Stimulated activated CD8-positive, alpha-beta memory T cell treated with anti-CD3 and anti-CD28 coated beads, Interleukin-2, amount 100 ng/mL, for 1 hour (primary cell): ENCODE measurements at regions not wholly inside any gene's neighbourhood (a gene's known extent, or its start where the extent isn't known, plus 50 kb on each side); places are given as distances from the start of the nearest gene placed in this dataset.

Experiments
- DNase-seq, 2 donors: peaks; one replicate each; pipeline ENCODE4 v3.0.0-alpha.2; 2020; ENCODE audit warnings: low read depth in 2 of 2

GRCh38 chr5:110072651-110073050, 382.9 kb downstream of the MAN2A1 start:
- DNase-seq, result no peak

GRCh38 chr5:110073534-110073933, 383.8 kb downstream of the MAN2A1 start:
- no peak for DNase-seq

GRCh38 chr5:110075656-110076055, 385.9 kb downstream of the MAN2A1 start:
- DNase-seq, result no peak

DNA sequence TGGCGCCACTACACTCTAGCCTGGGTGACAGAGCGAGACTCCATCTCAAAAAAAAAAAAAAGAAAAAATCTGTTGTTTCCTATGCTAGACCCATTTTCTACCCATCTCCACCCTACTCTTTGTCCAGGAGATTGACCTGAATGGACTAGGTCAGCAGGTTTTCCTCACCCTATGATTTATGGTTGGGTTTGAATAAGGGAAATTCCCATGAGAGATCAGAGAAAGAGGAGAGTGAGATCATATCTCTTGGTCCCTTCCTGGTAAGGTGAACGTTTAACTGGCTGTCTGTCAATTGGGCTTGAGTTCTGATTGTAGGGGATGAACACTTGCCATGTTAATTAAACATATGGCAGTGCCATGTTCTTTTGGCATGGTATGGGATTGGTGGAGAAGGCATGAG, 387.4 kb downstream of the MAN2A1 start:
- DNase-seq, result no peak

DNA sequence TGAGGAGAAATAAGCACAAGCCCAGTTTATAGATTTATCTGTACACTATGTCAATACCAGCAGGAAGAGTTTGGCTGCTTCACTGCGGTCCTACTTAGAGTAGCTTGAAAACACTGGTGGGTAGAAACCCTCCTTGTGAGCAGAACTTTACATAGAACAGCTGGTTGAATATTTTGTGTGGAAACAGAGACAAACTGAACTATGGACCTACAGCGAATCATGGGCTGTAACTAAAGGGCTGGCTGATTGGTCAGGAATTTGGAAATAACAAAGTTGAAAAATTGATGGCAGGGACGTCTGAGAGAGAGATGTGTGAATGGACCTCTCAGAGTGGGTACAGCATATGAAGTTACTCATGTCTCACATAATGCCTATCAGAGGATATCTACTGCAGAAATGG, 392.5 kb downstream of the MAN2A1 start:
- DNase-seq, result no peak

- no peak for DNase-seq
Observed at GRCh38 chr5:110082863-110083262, 393.1 kb downstream of the MAN2A1 start.

GRCh38 chr5:110085826-110086225, 396.1 kb downstream of the MAN2A1 start:
- DNase-seq, result no peak

DNA sequence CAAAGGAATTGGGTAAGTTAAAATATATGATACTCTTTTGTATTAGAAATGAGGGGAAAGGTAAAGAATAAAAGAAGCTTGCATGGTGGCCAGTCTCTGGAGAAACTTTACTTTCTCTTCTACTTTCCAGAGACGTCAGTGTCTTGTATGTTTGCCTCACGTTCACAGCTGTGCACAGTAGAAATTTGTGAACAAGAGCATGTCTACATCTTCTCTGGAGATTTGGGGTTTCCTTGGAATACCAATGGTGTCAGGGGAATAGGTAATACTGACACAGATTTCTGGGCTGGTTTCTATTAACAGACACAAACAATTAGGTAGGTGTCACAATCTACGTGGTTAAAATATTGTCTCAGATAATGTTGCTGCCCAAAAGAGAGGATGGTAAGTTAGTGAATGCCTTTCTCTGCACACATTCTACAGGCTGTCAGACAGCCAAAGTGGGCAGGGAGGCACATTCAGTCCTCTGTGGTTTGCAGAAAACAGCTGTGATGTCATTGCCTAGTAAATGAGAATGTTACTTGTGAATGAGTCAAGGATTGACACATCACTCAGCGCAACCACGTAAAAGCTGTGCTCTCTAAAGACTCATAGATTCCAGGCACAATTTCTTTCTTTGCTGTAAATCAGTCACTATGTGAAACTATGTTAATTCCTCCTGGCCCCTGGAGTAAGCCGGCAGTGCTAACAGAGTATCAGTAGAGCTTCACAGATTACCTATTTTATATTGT, 397.1 kb downstream of the MAN2A1 start:
- no peak for DNase-seq

GRCh38 chr5:110087829-110088228, 398.1 kb downstream of the MAN2A1 start:
- no peak for DNase-seq

DNA sequence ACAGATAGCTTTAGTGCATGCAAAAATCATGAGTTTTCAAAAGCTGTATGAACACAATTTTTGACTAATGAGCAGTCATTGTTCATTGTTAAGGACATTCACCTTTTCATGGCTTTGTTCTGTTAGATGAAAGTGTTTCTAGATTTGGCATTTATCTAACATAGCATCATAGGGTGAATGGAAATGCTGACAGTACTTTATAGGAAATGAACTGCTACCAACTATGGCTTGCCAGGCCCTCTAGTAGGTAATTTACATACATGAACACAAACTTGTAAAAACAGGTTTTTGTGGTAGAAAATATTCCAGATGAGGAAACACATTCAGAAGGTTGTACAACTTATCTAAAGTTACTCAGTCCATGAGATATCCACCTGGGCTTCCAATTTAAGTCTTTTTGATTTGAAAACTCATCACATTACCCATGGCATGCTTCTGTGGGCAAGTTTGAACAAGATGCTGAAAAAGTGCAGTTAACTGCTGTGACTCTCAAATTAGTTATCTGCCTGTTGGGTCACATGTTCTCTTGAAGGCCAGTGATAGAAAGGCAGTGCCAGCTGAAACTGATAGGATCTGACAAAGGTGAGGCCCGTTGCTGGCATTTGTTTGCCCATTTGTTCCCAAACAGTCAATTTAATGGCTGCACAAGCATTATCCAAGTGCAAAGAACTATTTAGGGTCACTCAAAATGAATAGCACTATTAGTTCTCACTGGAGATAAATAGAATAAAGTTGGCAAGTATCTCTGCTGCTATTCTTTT, 399.1 kb downstream of the MAN2A1 start:
- no peak for DNase-seq

- DNase-seq, result no peak
Observed at GRCh38 chr5:110092955-110093785, 403.4 kb downstream of the MAN2A1 start.

GRCh38 chr5:110094109-110094508, 404.4 kb downstream of the MAN2A1 start:
- no peak for DNase-seq

DNA sequence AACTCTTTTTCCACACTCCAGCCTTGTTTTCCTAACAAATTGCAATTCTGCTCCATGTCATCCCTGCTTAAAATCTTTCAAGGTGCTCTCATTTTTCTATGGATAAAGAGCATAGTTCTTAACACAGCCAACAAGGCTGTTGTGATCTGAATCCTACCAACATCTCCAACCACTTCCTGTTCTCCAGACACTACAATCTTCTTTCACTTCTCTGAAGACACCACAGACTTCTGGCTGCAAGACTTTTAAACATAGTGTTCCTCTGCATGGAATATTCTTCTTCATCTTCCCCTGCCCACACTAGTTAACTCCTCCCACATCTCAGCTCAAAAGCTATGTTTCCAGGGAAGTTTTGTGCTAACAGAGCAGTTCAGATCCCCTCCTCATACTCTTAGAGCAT, 404.8 kb downstream of the MAN2A1 start:
- no peak for DNase-seq

DNA sequence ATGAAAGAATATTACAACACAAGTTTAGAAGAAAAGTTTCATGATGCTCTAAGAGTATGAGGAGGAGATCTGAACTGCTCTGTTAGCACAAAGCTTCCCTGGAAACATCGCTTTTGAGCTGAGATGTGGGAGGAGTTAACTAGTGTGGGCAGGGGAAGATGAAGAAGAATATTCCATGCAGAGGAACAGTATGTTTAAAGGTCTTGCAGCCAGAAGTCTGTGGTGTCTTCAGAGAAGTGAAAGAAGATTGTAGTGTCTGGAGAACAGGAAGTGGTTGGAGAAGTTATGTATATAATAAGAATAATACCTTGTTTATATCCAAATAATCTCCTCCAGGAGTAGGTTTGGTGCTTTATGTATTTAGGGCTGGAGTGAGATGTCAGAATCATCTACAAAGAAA, 406.7 kb downstream of the MAN2A1 start:
- DNase-seq, result no peak

- no peak for DNase-seq
Observed at GRCh38 chr5:110099572-110099971, 409.8 kb downstream of the MAN2A1 start.

DNA sequence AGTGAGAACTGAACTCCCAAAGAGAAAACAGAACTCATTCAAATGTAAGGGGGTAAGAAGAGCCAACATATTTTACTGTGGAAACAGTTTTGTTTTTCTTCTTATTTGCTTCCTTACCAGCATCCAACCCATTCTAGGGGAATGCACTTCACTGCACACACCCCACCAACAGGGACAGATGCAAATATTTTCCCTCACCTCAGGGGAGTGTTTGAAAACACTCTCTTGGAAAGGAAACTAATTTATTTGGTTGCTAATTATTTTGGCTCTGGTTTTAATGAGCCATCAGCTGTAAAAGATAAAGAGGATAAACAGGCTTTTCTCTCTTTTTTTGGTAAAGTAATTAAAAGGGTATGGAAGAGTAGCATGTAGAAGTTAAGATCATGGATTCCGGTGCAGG, 413.4 kb downstream of the MAN2A1 start:
- no peak for DNase-seq

DNA sequence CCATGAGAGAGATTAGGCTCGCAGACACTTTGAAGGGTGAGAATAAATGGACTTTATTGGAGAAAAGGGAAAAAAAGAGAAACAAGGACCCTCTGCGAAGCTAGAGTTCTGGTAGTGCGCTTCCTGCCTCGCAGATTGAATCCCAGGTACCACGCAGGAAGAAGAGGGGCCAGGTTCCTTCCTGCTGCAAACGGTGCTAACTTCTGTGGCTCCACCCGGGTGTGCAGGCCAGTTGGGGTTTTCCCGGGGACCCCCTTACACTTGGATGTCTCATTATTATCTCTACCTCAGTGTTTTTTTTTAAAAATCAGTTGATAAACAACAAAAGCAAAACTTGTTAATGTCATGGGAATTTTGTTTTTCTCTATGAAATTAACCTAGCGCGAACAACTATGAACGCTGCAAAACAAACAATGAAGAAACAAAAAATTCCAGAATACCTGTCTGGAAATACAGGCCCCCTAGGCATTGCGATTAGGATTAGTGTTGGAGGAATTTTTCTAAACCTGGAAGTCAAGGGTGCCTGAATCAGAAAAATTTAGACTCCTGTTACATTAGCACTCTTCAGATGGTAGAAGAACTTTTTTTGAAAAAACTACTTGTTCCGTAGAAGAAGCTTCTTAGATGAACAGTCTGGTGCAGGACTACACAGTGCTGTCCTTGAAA, 414.5 kb downstream of the MAN2A1 start:
- no peak for DNase-seq

DNA sequence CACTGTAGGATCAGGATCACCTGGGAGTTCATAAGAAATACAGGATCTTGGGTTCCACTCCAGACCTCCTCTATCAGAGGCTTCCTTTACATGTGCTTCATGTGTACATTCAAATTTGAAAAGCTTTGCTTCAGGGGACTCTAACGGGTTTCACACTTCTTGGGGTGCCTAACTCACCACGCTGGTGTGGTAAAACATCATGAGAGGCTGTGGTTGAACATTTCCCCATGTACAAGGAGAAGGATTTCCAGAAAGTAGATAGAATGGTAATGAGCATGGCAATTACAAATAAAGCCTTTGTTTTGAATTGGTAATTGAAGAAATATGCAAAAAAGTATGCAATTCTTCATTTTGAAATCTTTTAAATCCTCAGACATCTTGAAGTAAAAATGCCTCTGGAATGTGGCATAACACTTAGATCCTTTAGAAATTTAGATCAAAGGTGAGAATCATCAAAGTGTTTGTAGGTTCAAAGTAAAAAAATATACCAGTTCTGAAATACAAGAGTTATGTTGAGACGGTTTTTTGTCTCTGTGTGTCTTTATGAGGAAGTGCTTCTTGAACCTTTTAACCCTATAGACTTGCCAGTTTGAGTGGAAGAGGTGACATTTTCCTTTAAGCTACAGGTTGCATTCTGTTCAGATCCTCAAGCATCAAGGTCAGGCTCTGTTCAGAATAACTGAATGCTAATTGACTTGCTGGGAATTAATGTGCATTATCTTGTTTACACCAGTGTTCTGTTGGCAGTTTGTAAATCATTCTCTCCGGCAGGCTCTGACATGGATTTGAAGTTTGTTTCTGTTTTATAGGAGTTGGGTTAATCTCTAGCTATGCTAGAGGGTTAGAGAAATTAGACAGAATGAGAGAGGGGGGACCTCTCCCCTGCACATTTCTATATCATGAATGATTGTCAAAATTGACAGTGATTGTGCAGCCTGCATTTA, 415.3 kb downstream of the MAN2A1 start:
- no peak for DNase-seq

GRCh38 chr5:110105692-110106091, 416.0 kb downstream of the MAN2A1 start:
- DNase-seq, result no peak

GRCh38 chr5:110106750-110107149, 417.0 kb downstream of the MAN2A1 start:
- DNase-seq, result no peak

DNA sequence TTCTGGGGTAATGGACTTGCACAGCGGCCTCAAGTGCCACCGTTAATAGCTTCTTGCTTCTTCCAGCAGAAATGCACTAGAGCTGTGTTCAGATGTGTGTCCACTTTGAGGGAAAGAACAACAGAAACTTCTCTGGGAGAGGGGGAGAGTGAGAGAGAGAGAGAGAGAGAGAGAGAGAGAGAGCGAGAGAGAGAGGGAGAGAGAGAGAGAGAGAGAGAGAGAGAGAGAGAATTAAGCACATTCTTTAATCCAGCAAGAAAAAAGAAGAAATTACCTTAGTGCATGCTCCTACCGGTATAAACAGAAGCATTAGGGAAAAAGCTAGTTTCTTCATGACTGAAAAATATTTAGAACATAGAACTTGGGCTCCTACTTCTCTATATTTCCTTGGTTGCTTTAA, 418.8 kb downstream of the MAN2A1 start:
- DNase-seq, result no peak
